Upper lobe of left lung (tissue), 6 donors: ENCODE measurements at regions not wholly inside any gene's neighbourhood (a gene's known extent, or its start where the extent isn't known, plus 50 kb on each side); places are given as distances from the start of the nearest gene placed in this dataset.

Experiments
- ATAC-seq, 2 donors: fragments of 200-7000 bp; cut with Tn5 transposase; one replicate each; pipeline ENCODE4 v1.9.1; 2022; ENCODE audit warnings: mild to moderate bottlenecking in 2 of 2, moderate library complexity in 2 of 2; ENCODE audit not compliant: low FRiP score in 2 of 2
- DNase-seq, 2 donors: peaks; one replicate each; pipeline ENCODE4 v3.0.0-alpha.2; 2019 to 2020
- H3K27ac ChIP-seq, 4 donors: fragments of 200-600 bp; sonication (generic); one replicate each; pipeline ENCODE4 v1.5.1; 2016 to 2019
- H3K27me3 ChIP-seq, 4 donors: fragments of 200-600 bp; sonication (generic); one replicate each; pipeline ENCODE4 v1.5.1; 2017 to 2019
- H3K36me3 ChIP-seq, 4 donors: fragments of 200-600 bp; sonication (generic); one replicate each; pipeline ENCODE4 v1.5.1; 2016 to 2019
- H3K4me1 ChIP-seq, 4 donors: fragments of 200-600 bp; sonication (generic); one replicate each; pipeline ENCODE4 v1.5.1; 2018 to 2019
- H3K4me3 ChIP-seq, 4 donors: fragments of 200-600 bp; sonication (generic); one replicate each; pipeline ENCODE4 v1.5.1; 2017 to 2019; ENCODE audit warnings: mild to moderate bottlenecking in 2 of 4, moderate library complexity in 1 of 4
- H3K9me3 ChIP-seq, 4 donors: fragments of 200-600 bp; sonication (generic); one replicate each; pipeline ENCODE4 v1.5.1; 2018 to 2019
- CTCF ChIP-seq, 6 experiments: fragments of 450-650 bp in 4 of 6; fragments of 200-600 bp in 2 of 6; sonication (generic) in 2 of 6; IDR thresholded peaks; one replicate each; pipeline ENCODE4 v1.5.1; 2016 to 2019; ENCODE audit warnings: antibody characterized with exemption in 6 of 6
- EP300 ChIP-seq, 4 donors: sonication (generic); formaldehyde crosslinking; IDR thresholded peaks; one replicate each; pipeline ENCODE4 v1.5.1; 2017; ENCODE audit warnings: antibody characterized with exemption in 4 of 4, control low read depth in 2 of 4
- POLR2A ChIP-seq, 4 donors: fragments of 450-650 bp; IDR thresholded peaks; one replicate each; pipeline ENCODE4 v1.5.1; 2016 to 2017; ENCODE audit warnings: antibody characterized with exemption in 4 of 4, mild to moderate bottlenecking in 2 of 4
- POLR2AphosphoS5 ChIP-seq, 2 donors: sonication (generic); formaldehyde crosslinking; IDR thresholded peaks; one replicate each; pipeline ENCODE4 v1.5.1; 2017; ENCODE audit warnings: antibody characterized with exemption in 2 of 2
- WGBS, 2 donors: methylation state at CpG; one replicate each; pipeline ENCODE4 v1.1.5; 2017 to 2018; 5-methylcytosine and 5-hydroxymethylcytosine counted together
- donor health status: DM: no; HTN: no; CAD: no; lungs with moderate emphysema.
- donor health status: DM: no; HTN: yes; CAD: no; lungs with severe emphysema.

GRCh38 chr13:99688776-99689175, 187.5 kb downstream of the TM9SF2 start:
- Histone ChIP-seq H3K4me1 (no peaks in the 10 kb centered on the region), H3K27me3 (no peaks in the 10 kb centered on the region), H3K9me3 (no peaks in the 10 kb centered on the region), H3K4me3 (no peak overlapping the region), H3K36me3 (no peaks in the 10 kb centered on the region), H3K27ac (no peak overlapping the region)
- ATAC-seq (no peak), DNase-seq (no peak)
- 82 to 83% methylated on average over 4 of the region's 4 CpGs for WGBS, 2 donors
- TF ChIP-seq EP300 (IDR thresholded peaks at IDR 0.05) (no peak), POLR2AphosphoS5 (IDR thresholded peaks at IDR 0.05) (no peak), POLR2A (IDR thresholded peaks at IDR 0.05) (no peak)

- Histone ChIP-seq H3K27me3 (no peaks in the 10 kb centered on the region), H3K4me1 (no peaks in the 10 kb centered on the region), H3K27ac (no peak overlapping the region), H3K4me3 (no peak overlapping the region), H3K36me3 (no peaks in the 10 kb centered on the region), H3K9me3 (no peaks in the 10 kb centered on the region)
- TF ChIP-seq POLR2AphosphoS5 (IDR thresholded peaks at IDR 0.05): no peak
- TF ChIP-seq POLR2A (IDR thresholded peaks at IDR 0.05): no peak
- DNase-seq (no peak), ATAC-seq (no peak)
- WGBS, 2 donors: 92 to 96% methylated on average over 5 of the region's 5 CpGs
Measured at GRCh38 chr13:99687723-99688397, 186.6 kb downstream of the TM9SF2 start.

GRCh38 chr13:99686944-99687411, 185.7 kb downstream of the TM9SF2 start:
- ATAC-seq (no peak), DNase-seq (no peak)
- no peaks in the 10 kb centered on the region for H3K36me3 ChIP-seq
- H3K4me3 ChIP-seq: no peak overlapping the region
- no peaks in the 10 kb centered on the region for H3K4me1 ChIP-seq
- 71 to 72% methylated on average over 5 to 6 of the region's 6 CpGs for WGBS, 2 donors
- no peaks in the 10 kb centered on the region for H3K9me3 ChIP-seq
- H3K27ac ChIP-seq: no peak overlapping the region
- H3K27me3 ChIP-seq: no peaks in the 10 kb centered on the region
- TF ChIP-seq EP300 (IDR thresholded peaks at IDR 0.05) (no peak), POLR2AphosphoS5 (IDR thresholded peaks at IDR 0.05) (no peak), CTCF (IDR thresholded peaks at IDR 0.05) (no peak), POLR2A (IDR thresholded peaks at IDR 0.05) (no peak)

- H3K36me3 ChIP-seq: no peaks in the 10 kb centered on the region
- DNase-seq (no peak), ATAC-seq (no peak)
- no peak overlapping the region for H3K4me3 ChIP-seq
- H3K9me3 ChIP-seq: no peaks in the 10 kb centered on the region
- no peak overlapping the region for H3K27ac ChIP-seq
- TF ChIP-seq CTCF (IDR thresholded peaks at IDR 0.05) (no peak), POLR2A (IDR thresholded peaks at IDR 0.05) (no peak), EP300 (IDR thresholded peaks at IDR 0.05) (no peak), POLR2AphosphoS5 (IDR thresholded peaks at IDR 0.05) (no peak)
- H3K4me1 ChIP-seq: no peaks in the 10 kb centered on the region
- WGBS, 2 donors: 35 to 42% methylated on average over 4 to 5 of the region's 5 CpGs
- H3K27me3 ChIP-seq: no peaks in the 10 kb centered on the region
Measured at GRCh38 chr13:99686157-99686572, 184.9 kb downstream of the TM9SF2 start.

GRCh38 chr13:99681695-99682094, 180.4 kb downstream of the TM9SF2 start:
- Histone ChIP-seq H3K9me3 (no peaks in the 10 kb centered on the region), H3K36me3 (no peaks in the 10 kb centered on the region), H3K27me3 (no peaks in the 10 kb centered on the region), H3K4me3 (no peak overlapping the region), H3K27ac (no peak overlapping the region), H3K4me1 (peaks cover 0 to 5% (median 0%) of the 10 kb centered on the region in 4 donors)
- ATAC-seq (no peak), DNase-seq (no peak)
- WGBS, 2 donors: 91 to 94% methylated on average over 7 of the region's 7 CpGs
- TF ChIP-seq POLR2A (IDR thresholded peaks at IDR 0.05): no peak
- TF ChIP-seq EP300 (IDR thresholded peaks at IDR 0.05): no peak

GRCh38 chr13:99677116-99677951, 176.1 kb downstream of the TM9SF2 start:
- Histone ChIP-seq H3K27ac (no peak overlapping the region), H3K27me3 (no peaks in the 10 kb centered on the region), H3K36me3 (no peaks in the 10 kb centered on the region), H3K9me3 (no peaks in the 10 kb centered on the region), H3K4me3 (no peak overlapping the region), H3K4me1 (peaks cover 0 to 5% (median 0%) of the 10 kb centered on the region in 4 donors)
- ATAC-seq (no peak), DNase-seq (no peak)
- WGBS, 2 donors: 52% methylated on average over 8 of the region's 8 CpGs
- no peak for TF ChIP-seq CTCF (IDR thresholded peaks at IDR 0.05)
